ENCODE measurements at regions not wholly inside any gene's neighbourhood (a gene's known extent, or its start where the extent isn't known, plus 50 kb on each side); places are given as distances from the start of the nearest gene placed in this dataset.

DNA sequence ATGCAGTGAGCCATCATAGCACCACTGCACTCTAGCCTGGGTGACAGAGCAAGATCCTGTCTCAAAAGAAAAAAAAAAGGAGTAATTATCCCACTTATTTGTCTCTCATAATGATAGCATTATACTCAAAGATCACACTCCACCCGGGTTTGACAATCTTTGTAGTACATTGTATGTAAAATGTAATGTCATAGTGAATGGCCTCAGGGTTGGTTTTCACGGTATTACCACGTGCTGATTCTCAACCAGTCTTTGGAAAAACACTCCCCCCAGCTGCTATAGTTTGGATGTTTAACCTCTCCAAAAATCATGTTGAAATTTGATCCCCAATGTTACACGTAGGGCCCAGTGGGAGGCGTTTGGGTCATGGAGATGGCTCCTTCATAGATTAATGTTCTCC is 402.4 kb upstream of the GRAMD2B start:
- intact Hi-C loops (cut with DNase I, micrococcal nuclease), result no loop called here
- Mint-ChIP-seq H3K4me1 (ENCODE audit: low read depth) (no peaks in the 10 kb centered on the region), H3K27me3 (no peaks in the 10 kb centered on the region), H3K9me3 (peaks cover 3% of the 10 kb centered on the region), H3K27ac (no peak overlapping the region), H3K4me3 (no peak overlapping the region), H3K36me3 (ENCODE audit: low read depth) (no peaks in the 10 kb centered on the region)
- no peaks in the 10 kb centered on the region for H3K36me3 ChIP-seq (ENCODE audit: insufficient read depth, low read length)
- no peaks in the 10 kb centered on the region for H3K4me1 ChIP-seq (ENCODE audit: insufficient read depth, low read length)
- TF ChIP-seq, protein P1, sequence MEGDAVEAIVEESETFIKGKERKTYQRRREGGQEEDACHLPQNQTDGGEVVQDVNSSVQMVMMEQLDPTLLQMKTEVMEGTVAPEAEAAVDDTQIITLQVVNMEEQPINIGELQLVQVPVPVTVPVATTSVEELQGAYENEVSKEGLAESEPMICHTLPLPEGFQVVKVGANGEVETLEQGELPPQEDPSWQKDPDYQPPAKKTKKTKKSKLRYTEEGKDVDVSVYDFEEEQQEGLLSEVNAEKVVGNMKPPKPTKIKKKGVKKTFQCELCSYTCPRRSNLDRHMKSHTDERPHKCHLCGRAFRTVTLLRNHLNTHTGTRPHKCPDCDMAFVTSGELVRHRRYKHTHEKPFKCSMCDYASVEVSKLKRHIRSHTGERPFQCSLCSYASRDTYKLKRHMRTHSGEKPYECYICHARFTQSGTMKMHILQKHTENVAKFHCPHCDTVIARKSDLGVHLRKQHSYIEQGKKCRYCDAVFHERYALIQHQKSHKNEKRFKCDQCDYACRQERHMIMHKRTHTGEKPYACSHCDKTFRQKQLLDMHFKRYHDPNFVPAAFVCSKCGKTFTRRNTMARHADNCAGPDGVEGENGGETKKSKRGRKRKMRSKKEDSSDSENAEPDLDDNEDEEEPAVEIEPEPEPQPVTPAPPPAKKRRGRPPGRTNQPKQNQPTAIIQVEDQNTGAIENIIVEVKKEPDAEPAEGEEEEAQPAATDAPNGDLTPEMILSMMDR (IDR thresholded peaks at IDR 0.05), result no peak
- H3K27me3 ChIP-seq (ENCODE audit: control insufficient read depth in 1 of 2, insufficient read depth in 2 of 2, low read length in 2 of 2), result no peaks in the 10 kb centered on the region
- H3K4me3 ChIP-seq (ENCODE audit: low read length), result no peak overlapping the region
- no peak for ATAC-seq (ENCODE audit: poor library complexity)
- POLR2A ChIA-PET, result no interaction called here
- H3K27ac ChIP-seq (ENCODE audit: low read depth in 1 of 2, low read length in 2 of 2), result no peak overlapping the region
- peaks cover 0 to 1% of the 10 kb centered on the region in 2 experiments for H3K9me3 ChIP-seq (ENCODE audit: control insufficient read depth in 1 of 2, insufficient read depth in 1 of 2, low read length in 2 of 2)
- DNase-seq, result no peak
- CTCF ChIA-PET, result no interaction called here

DNA sequence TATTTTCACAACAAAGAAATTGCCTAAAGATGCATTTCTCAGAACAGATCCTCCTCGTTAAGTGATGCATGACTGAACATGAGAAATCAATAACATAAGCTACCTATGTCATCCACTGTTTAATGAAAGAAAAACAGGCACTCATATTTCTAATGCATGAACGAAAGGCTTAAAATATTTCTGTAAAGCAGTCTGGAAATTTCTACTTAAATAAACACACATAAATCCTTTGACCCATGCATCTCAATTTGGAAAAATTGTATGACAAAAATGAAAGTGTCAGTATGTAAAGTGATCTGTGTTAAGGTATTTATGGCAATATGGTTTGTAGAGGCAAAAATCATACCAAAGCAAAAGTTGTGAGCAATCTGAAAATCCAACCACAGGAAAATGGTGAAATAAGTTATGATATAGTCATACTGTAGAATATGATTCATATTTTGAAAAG is 399.2 kb upstream of the GRAMD2B start:
- Mint-ChIP-seq H3K27ac (no peak overlapping the region), H3K4me1 (ENCODE audit: low read depth) (no peaks in the 10 kb centered on the region), H3K36me3 (ENCODE audit: low read depth) (no peaks in the 10 kb centered on the region), H3K27me3 (no peaks in the 10 kb centered on the region), H3K4me3 (no peak overlapping the region), H3K9me3 (peaks cover 14% of the 10 kb centered on the region)
- no peak for DNase-seq
- H3K4me1 ChIP-seq (ENCODE audit: insufficient read depth, low read length), result no peaks in the 10 kb centered on the region
- no peak for ATAC-seq (ENCODE audit: poor library complexity)
- TF ChIP-seq, protein P1 (IDR thresholded peaks at IDR 0.05), result no peak
- H3K27ac ChIP-seq (ENCODE audit: low read depth in 1 of 2, low read length in 2 of 2), result no peak overlapping the region
- POLR2A ChIA-PET, result no interaction called here
- no peaks in the 10 kb centered on the region for H3K27me3 ChIP-seq (ENCODE audit: control insufficient read depth in 1 of 2, insufficient read depth in 2 of 2, low read length in 2 of 2)
- CTCF ChIA-PET, result no interaction called here
- peaks cover 14 to 17% of the 10 kb centered on the region in 2 experiments for H3K9me3 ChIP-seq (ENCODE audit: control insufficient read depth in 1 of 2, insufficient read depth in 1 of 2, low read length in 2 of 2)
- intact Hi-C loops (cut with DNase I, micrococcal nuclease), result no loop called here
- H3K4me3 ChIP-seq (ENCODE audit: low read length), result no peak overlapping the region
- H3K36me3 ChIP-seq (ENCODE audit: insufficient read depth, low read length), result no peaks in the 10 kb centered on the region

DNA sequence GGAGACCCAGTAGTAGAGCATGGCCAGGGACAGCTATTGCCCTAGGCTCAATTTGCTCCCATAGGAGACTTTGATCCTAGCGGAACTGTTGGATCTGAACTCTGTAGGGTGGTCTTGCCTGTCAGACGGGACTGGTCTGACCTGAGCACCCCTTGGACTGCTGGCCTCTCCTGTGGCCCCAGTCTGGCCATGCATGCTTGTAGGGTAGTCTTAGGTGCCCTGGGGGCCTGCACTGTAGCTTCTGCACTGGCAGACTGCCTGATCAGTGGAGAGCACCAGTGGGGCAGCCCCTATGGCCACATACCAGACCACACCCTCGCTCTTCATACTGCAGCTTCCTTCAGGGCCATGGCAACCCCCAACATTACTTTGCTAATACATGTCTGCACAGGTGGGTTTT is 396.1 kb upstream of the GRAMD2B start:
- ChIA-PET CTCF (no interaction called here), POLR2A (no interaction called here)
- TF ChIP-seq, protein P1 (IDR thresholded peaks at IDR 0.05), result no peak
- Mint-ChIP-seq H3K4me3 (no peak overlapping the region), H3K36me3 (ENCODE audit: low read depth) (no peaks in the 10 kb centered on the region), H3K9me3 (peaks cover 24% of the 10 kb centered on the region), H3K4me1 (ENCODE audit: low read depth) (no peaks in the 10 kb centered on the region), H3K27ac (no peak overlapping the region), H3K27me3 (no peaks in the 10 kb centered on the region)
- no peaks in the 10 kb centered on the region for H3K36me3 ChIP-seq (ENCODE audit: insufficient read depth, low read length)
- H3K9me3 ChIP-seq (ENCODE audit: control insufficient read depth in 1 of 2, insufficient read depth in 1 of 2, low read length in 2 of 2), result peaks cover 15 to 17% of the 10 kb centered on the region in 2 experiments
- no peaks in the 10 kb centered on the region for H3K4me1 ChIP-seq (ENCODE audit: insufficient read depth, low read length)
- H3K4me3 ChIP-seq (ENCODE audit: low read length), result no peak overlapping the region
- no peaks in the 10 kb centered on the region for H3K27me3 ChIP-seq (ENCODE audit: control insufficient read depth in 1 of 2, insufficient read depth in 2 of 2, low read length in 2 of 2)
- intact Hi-C loops (cut with DNase I, micrococcal nuclease), result no loop called here
- ATAC-seq (ENCODE audit: poor library complexity) (no peak), DNase-seq (no peak)
- no peak overlapping the region for H3K27ac ChIP-seq (ENCODE audit: low read depth in 1 of 2, low read length in 2 of 2)

Data from CD4-positive, alpha-beta T cell (primary cell).